ENCODE measurements at regions not wholly inside any gene's neighbourhood (a gene's known extent, or its start where the extent isn't known, plus 50 kb on each side); places are given as distances from the start of the nearest gene placed in this dataset.

- no peak for TF ChIP-seq BHLHE40 (IDR thresholded peaks at IDR 0.05; ENCODE audit: low read length)
- no peak for TF ChIP-seq ZNF780A (CRISPR knock-in tag; IDR thresholded peaks at IDR 0.05)
- no peak for TF ChIP-seq REL (CRISPR knock-in tag; conservative IDR thresholded peaks at IDR 0.05)
- TF ChIP-seq PAWR (CRISPR knock-in tag; IDR thresholded peaks at IDR 0.05; ENCODE audit: borderline replicate concordance), result no peak
Measured at GRCh38 chr18:28398471-28398870, 221.5 kb upstream of the CDH2 start (continued).

- Histone ChIP-seq H3K27ac (ENCODE audit: extremely low read length, insufficient read depth, low read length) (no peak overlapping the region), H3K9ac (ENCODE audit: insufficient read depth, low read depth, low read length) (no peak overlapping the region), H3K4me1 (ENCODE audit: insufficient read depth, low read length) (no peaks in the 10 kb centered on the region), H3K4me3 (replicated peaks in 1 of 3; ENCODE audit: insufficient read depth in 1 of 3, low read depth in 2 of 3, low read length in 3 of 3) (no peak overlapping the region), H3K79me2 (ENCODE audit: insufficient read depth, low read length) (no peaks in the 10 kb centered on the region), H3K9me3 (ENCODE audit: low read length) (peaks cover 34% of the 10 kb centered on the region), H4K20me1 (ENCODE audit: insufficient read depth, low read length) (no peaks in the 10 kb centered on the region), H3K27me3 (ENCODE audit: control insufficient read depth in 1 of 2, insufficient read depth in 2 of 2, low read length in 2 of 2) (no peaks in the 10 kb centered on the region; a peak in 1 of 5 replicates), H2AFZ (ENCODE audit: low read length) (no peak overlapping the region), H3K4me2 (ENCODE audit: low read depth, low read length) (no peak overlapping the region), H3K36me3 (replicated peaks in 1 of 2; ENCODE audit: control insufficient read depth in 1 of 2, insufficient read depth in 2 of 2, low read length in 2 of 2) (no peaks in the 10 kb centered on the region)
- DNase-seq (ENCODE audit: low spot score) (no peak), ATAC-seq (no peak), FAIRE-seq (no peak)
- BruUV-seq (replicated peaks), result no TSS peak
- intact Hi-C loops (cut with micrococcal nuclease; ENCODE audit: unreplicated experiment), result no loop called here
- in situ Hi-C loops (cut with HindIII; ENCODE audit: extremely low pct_ligation_motif_present, low pct_unique_long_range_greater_than_20kb), result no loop called here
- ChIA-PET CTCF (ENCODE audit: low intra/inter-chr PET ratio, low total read pairs) (no interaction called here), POLR2A (no interaction called here)
- no peak for TF ChIP-seq ZNF326 (CRISPR knock-in tag; IDR thresholded peaks at IDR 0.05; ENCODE audit: borderline replicate concordance)
- TF ChIP-seq MTERF4 (CRISPR knock-in tag; IDR thresholded peaks at IDR 0.05), result no peak
- TF ChIP-seq TOPORS (CRISPR knock-in tag; IDR thresholded peaks at IDR 0.05), result no peak
- TF ChIP-seq RORA (CRISPR knock-in tag; IDR thresholded peaks at IDR 0.05), result no peak
- TF ChIP-seq HMG20B (CRISPR knock-in tag; conservative IDR thresholded peaks at IDR 0.05), result no peak
Measured at GRCh38 chr18:28390022-28390421, 213.1 kb upstream of the CDH2 start.
